Karpas-422 (cell line): ENCODE measurements at regions not wholly inside any gene's neighbourhood (a gene's known extent, or its start where the extent isn't known, plus 50 kb on each side); places are given as distances from the start of the nearest gene placed in this dataset.

Experiments used
- DNase-seq: peaks from one replicate; pipeline ENCODE4 v3.0.0-alpha.2; 2015
- H2AFZ ChIP-seq: fragments of 200-600 bp; sonication (generic); 2 replicates; pipeline ENCODE4 v1.6.1; 2014; ENCODE audit warnings: antibody characterized with exemption, low read length, mixed read lengths
- H3K27ac ChIP-seq: fragments of 200-600 bp; sonication (generic); 2 replicates; pipeline ENCODE4 v1.5.1; 2014; ENCODE audit warnings: mild to moderate bottlenecking, low read length, moderate library complexity
- H3K27me3 ChIP-seq: fragments of 200-600 bp; sonication (generic); 2 replicates; pipeline ENCODE4 v1.6.1; 2014; ENCODE audit warnings: low read length, mixed read lengths
- H3K36me3 ChIP-seq: fragments of 200-600 bp; sonication (generic); 2 replicates; pipeline ENCODE4 v1.6.1; 2014; ENCODE audit warnings: low read length, mixed read lengths; ENCODE audit not compliant: insufficient read depth
- H3K4me1 ChIP-seq: fragments of 200-600 bp; sonication (generic); 2 replicates; pipeline ENCODE4 v1.6.1; 2014; ENCODE audit warnings: mild to moderate bottlenecking, low read length, mixed read lengths
- H3K4me2 ChIP-seq: fragments of 200-600 bp; sonication (generic); 2 replicates; pipeline ENCODE4 v1.6.1; 2014; ENCODE audit warnings: low read length, low read depth, mild to moderate bottlenecking; ENCODE audit not compliant: poor library complexity, severe bottlenecking
- H3K4me3 ChIP-seq: fragments of 200-600 bp; sonication (generic); 2 replicates; pipeline ENCODE4 v1.5.1; 2014; ENCODE audit warnings: mild to moderate bottlenecking, antibody characterized with exemption, low read length, mixed read lengths
- H3K79me2 ChIP-seq: fragments of 200-600 bp; sonication (generic); 2 replicates; pipeline ENCODE4 v1.6.1; 2014; ENCODE audit warnings: mild to moderate bottlenecking, low read length, mixed read lengths
- H3K9ac ChIP-seq: fragments of 200-600 bp; sonication (generic); 2 replicates; pipeline ENCODE4 v1.6.0; 2014; ENCODE audit warnings: low read length
- H3K9me2 ChIP-seq: fragments of 200-600 bp; sonication (generic), shearing (Covaris generic); replicated peaks from 2 replicates; pipeline ENCODE4 v1.6.0; 2014; ENCODE audit warnings: mild to moderate bottlenecking, low read length, moderate library complexity; ENCODE audit not compliant: insufficient read depth
- H3K9me3 ChIP-seq: fragments of 300-700, 200-600 bp; sonication (generic); 2 replicates; pipeline ENCODE4 v1.6.1; 2014; ENCODE audit warnings: low read length, mixed read lengths
- H4K20me1 ChIP-seq: fragments of 200-600 bp; sonication (generic); 2 replicates; pipeline ENCODE4 v1.6.1; 2014; ENCODE audit warnings: mild to moderate bottlenecking, antibody characterized with exemption, low read length, low read depth; ENCODE audit not compliant: insufficient read depth

DNA sequence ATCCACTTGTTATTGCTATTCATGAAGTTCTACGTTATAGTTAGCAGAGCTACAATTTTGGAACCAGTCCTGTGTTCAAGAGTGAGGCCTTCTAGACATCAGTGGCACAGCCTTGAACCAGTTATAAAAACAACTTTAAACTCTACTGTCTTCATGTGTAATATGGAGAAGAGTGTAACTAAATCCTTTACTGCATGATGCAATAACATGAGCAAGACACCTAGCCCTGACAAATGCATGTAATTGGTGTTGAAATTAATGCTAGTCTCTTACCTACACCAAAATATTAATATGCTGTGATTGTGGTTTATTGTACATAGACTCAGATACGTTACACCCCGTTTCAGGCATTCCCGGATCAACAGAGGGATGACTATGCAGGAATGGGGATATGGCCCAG, 654.6 kb downstream of the IRX1 start:
- Histone ChIP-seq H3K27me3 (no peaks in the 10 kb centered on the region), H3K79me2 (no peaks in the 10 kb centered on the region), H2AFZ (no peak overlapping the region), H3K36me3 (no peaks in the 10 kb centered on the region), H3K4me3 (no peak overlapping the region), H3K9ac (no peak overlapping the region), H4K20me1 (no peaks in the 10 kb centered on the region), H3K9me3 (peaks cover 19% of the 10 kb centered on the region), H3K4me2 (no peak overlapping the region), H3K4me1 (no peaks in the 10 kb centered on the region), H3K9me2 (no peaks in the 10 kb centered on the region), H3K27ac (no peak overlapping the region)
- DNase-seq, result no peak

DNA sequence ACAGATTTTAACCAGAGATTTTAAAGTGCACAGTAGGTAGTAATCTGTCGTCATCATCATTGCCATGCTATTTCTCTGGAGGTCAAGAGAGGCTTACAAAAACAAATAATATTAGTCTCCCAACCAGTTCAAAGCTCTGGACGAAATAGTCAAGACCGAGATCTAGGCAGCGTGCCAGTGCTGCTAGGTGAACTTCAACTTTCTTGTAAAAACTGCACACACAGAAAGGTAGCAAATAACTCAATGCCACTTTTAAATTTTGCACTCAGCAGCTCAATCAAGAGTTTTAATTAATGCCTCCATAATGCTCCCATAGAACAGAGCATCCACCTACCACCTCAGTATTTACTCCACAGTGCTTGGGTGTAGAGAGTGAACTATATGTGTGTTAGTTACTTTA, 656.8 kb downstream of the IRX1 start:
- Histone ChIP-seq H3K9me3 (peaks cover 18% of the 10 kb centered on the region), H3K9me2 (no peaks in the 10 kb centered on the region), H3K36me3 (no peaks in the 10 kb centered on the region), H3K9ac (no peak overlapping the region), H3K27me3 (no peaks in the 10 kb centered on the region), H4K20me1 (no peaks in the 10 kb centered on the region), H3K27ac (no peak overlapping the region), H2AFZ (no peak overlapping the region), H3K4me1 (no peaks in the 10 kb centered on the region), H3K79me2 (no peaks in the 10 kb centered on the region), H3K4me3 (no peak overlapping the region), H3K4me2 (no peak overlapping the region)
- no peak for DNase-seq

DNA sequence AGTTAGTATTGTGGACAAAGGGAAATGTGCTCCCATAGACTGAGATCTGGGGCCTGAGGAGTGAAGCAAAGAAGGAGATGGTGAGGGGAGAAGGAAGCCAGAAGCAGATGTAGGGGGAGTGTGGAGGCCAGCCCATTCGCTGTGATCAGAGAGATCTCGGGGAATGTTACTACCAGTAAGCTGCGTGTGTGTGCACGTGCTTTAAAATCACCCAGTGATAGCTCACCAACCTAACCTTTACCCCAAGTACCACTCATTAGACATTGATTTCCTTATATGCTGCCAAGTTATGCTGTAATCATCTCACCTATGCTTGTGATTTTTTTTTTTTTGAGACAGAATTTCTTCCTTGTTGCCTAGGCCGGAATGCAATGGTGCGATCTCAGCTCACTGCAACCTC, 659.1 kb downstream of the IRX1 start:
- no peaks in the 10 kb centered on the region for H3K4me1 ChIP-seq
- no peak overlapping the region for H3K9ac ChIP-seq
- no peak overlapping the region for H3K4me2 ChIP-seq
- H3K27me3 ChIP-seq, result no peaks in the 10 kb centered on the region
- H3K36me3 ChIP-seq, result no peaks in the 10 kb centered on the region
- H3K79me2 ChIP-seq, result no peaks in the 10 kb centered on the region
- peaks cover 22% of the 10 kb centered on the region for H3K9me3 ChIP-seq
- no peaks in the 10 kb centered on the region for H4K20me1 ChIP-seq
- H3K4me3 ChIP-seq, result no peak overlapping the region
- H3K27ac ChIP-seq, result no peak overlapping the region
- no peak overlapping the region for H2AFZ ChIP-seq
- no peak for DNase-seq
- H3K9me2 ChIP-seq, result no peaks in the 10 kb centered on the region

DNA sequence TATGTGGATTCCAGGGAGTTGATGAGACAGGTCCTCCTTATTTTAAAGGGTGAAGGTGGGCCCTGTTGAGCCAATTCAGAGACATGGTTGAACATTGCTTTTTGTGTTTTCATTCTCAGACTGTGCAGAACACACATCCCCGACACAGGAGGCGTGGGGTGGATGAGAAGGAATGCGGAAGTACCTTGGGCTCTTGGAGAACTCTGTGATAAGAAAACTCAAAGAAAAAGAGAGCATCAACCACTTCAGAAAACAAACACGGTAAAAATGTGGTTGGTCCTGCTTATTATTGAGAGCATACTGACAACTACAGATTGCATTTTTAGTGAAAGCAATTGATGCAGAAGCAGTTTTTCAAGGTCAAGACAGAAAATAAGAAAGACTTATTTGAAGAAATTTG, 659.8 kb downstream of the IRX1 start:
- no peak overlapping the region for H3K9ac ChIP-seq
- no peak overlapping the region for H3K4me2 ChIP-seq
- H3K4me1 ChIP-seq, result no peaks in the 10 kb centered on the region
- H3K27me3 ChIP-seq, result no peaks in the 10 kb centered on the region
- no peaks in the 10 kb centered on the region for H3K9me2 ChIP-seq
- no peaks in the 10 kb centered on the region for H3K79me2 ChIP-seq
- H3K27ac ChIP-seq, result no peak overlapping the region
- H3K9me3 ChIP-seq, result peaks cover 26% of the 10 kb centered on the region
- no peaks in the 10 kb centered on the region for H4K20me1 ChIP-seq
- H2AFZ ChIP-seq, result no peak overlapping the region
- no peak overlapping the region for H3K4me3 ChIP-seq
- no peaks in the 10 kb centered on the region for H3K36me3 ChIP-seq
- no peak for DNase-seq

DNA sequence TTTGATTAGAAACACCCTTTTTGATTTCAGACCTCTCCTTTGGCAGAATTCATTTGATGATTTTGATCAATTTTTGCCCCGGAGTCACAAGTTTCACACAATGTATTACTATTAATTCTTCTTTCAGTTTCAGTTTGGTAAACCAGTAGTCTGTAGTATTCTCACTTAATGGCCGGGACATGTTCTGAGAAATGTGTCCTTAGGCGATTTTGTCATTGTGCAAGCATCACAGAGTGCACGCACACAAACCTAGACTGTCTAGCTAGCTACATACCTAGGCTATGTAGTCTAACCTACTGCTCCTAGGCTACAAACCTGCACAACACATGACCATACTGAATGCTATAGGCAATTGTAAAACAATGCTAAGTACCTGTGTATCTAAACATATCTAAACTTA, 662.5 kb downstream of the IRX1 start:
- Histone ChIP-seq H3K27me3 (no peaks in the 10 kb centered on the region), H4K20me1 (no peaks in the 10 kb centered on the region), H3K9me2 (no peaks in the 10 kb centered on the region), H3K9me3 (peaks cover 30% of the 10 kb centered on the region), H3K4me3 (no peak overlapping the region), H3K27ac (no peak overlapping the region), H3K4me1 (no peaks in the 10 kb centered on the region), H3K9ac (no peak overlapping the region), H3K79me2 (no peaks in the 10 kb centered on the region), H3K4me2 (no peak overlapping the region), H3K36me3 (no peaks in the 10 kb centered on the region), H2AFZ (no peak overlapping the region)
- no peak for DNase-seq

DNA sequence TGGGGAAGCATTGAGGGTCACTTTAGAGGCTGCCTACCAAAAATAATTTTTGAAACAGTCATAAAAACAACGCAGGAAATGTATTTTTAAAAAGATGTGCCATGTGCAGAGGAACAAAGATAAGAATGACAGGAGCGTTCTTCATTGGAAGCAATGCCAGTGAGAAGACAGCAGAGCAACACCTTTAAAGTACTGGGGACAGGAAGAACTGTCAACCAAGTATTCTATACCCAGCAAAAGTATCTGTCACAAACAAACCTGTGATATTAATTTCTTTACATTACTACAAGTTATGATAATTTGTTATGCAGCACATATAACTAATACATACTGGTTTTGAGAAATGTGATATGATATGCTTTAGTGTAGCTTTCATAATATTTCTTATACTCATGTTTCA, 675.6 kb downstream of the IRX1 start:
- no peak overlapping the region for H3K4me2 ChIP-seq
- H3K36me3 ChIP-seq, result no peaks in the 10 kb centered on the region
- no peak overlapping the region for H3K27ac ChIP-seq
- no peaks in the 10 kb centered on the region for H4K20me1 ChIP-seq
- DNase-seq, result no peak
- H3K4me1 ChIP-seq, result no peaks in the 10 kb centered on the region
- H3K4me3 ChIP-seq, result no peak overlapping the region
- H3K9me2 ChIP-seq, result no peaks in the 10 kb centered on the region
- peaks cover 11% of the 10 kb centered on the region for H3K9me3 ChIP-seq
- no peak overlapping the region for H3K9ac ChIP-seq
- H3K27me3 ChIP-seq, result no peaks in the 10 kb centered on the region
- H3K79me2 ChIP-seq, result no peaks in the 10 kb centered on the region
- H2AFZ ChIP-seq, result no peak overlapping the region

DNA sequence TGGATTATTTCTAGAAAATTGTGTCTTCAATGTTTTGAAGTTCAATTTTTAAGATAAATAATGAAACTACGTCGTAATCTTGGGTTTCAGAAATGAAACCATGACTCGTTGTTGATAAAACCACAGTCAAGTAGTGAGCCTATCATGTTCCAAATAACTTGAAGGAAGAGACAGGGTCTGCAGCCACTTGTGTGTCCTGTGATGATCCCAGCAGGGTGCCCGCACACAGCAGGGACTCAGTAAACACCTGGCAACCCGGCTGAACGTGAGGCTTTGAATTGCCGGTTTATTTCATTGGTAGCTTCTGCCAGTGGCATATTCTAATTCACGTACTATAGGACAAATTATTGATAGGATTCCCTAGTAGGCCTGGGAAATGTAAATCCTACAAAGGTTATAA, 679.6 kb downstream of the IRX1 start:
- no peaks in the 10 kb centered on the region for H3K36me3 ChIP-seq
- H3K27ac ChIP-seq, result no peak overlapping the region
- H4K20me1 ChIP-seq, result no peaks in the 10 kb centered on the region
- no peaks in the 10 kb centered on the region for H3K79me2 ChIP-seq
- no peak overlapping the region for H3K4me3 ChIP-seq
- no peak for DNase-seq
- no peak overlapping the region for H3K4me2 ChIP-seq
- H3K9me3 ChIP-seq, result peaks cover 23% of the 10 kb centered on the region
- H3K9ac ChIP-seq, result no peak overlapping the region
- no peak overlapping the region for H2AFZ ChIP-seq
- H3K27me3 ChIP-seq, result no peaks in the 10 kb centered on the region
- H3K9me2 ChIP-seq, result no peaks in the 10 kb centered on the region
- H3K4me1 ChIP-seq, result no peaks in the 10 kb centered on the region

DNA sequence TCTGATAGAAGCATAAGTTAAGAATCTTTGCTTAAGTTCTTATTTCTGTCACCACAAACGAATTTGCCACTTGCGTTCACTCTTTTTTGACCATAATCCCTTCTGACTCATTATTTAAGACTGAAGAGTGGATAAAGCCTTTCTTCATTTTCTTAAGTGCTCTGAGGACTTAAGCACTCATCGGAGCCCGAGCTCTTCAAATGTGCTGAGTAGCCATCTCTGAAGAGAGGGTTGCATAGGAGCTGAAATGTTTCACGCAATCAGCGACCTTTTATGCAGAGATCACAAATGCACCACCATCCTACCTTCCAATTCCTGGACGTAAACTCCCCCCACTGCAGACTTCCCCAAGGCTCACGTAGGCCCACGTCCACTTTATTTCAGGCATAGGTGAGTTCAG, 699.2 kb downstream of the IRX1 start:
- no peak for DNase-seq
- Histone ChIP-seq H3K27ac (no peak overlapping the region), H2AFZ (no peak overlapping the region), H3K9me3 (peaks cover 11% of the 10 kb centered on the region; the same call in 1 of the 2 replicates), H3K36me3 (no peaks in the 10 kb centered on the region), H3K9ac (no peak overlapping the region), H3K4me2 (no peak overlapping the region), H4K20me1 (no peaks in the 10 kb centered on the region), H3K4me3 (no peak overlapping the region), H3K79me2 (no peaks in the 10 kb centered on the region), H3K9me2 (no peaks in the 10 kb centered on the region), H3K4me1 (no peaks in the 10 kb centered on the region), H3K27me3 (no peaks in the 10 kb centered on the region)
